HG02840 (cell line): ENCODE measurements at regions not wholly inside any gene's neighbourhood (a gene's known extent, or its start where the extent isn't known, plus 50 kb on each side); places are given as distances from the start of the nearest gene placed in this dataset.

Experiments
- ATAC-seq: cut with Tn5 transposase; IDR thresholded peaks from one replicate; pipeline ENCODE4 v1.9.1; 2021; ENCODE audit warnings: mild to moderate bottlenecking, moderate library complexity, moderate number of reproducible peaks; ENCODE audit not compliant: unreplicated experiment, low FRiP score

DNA sequence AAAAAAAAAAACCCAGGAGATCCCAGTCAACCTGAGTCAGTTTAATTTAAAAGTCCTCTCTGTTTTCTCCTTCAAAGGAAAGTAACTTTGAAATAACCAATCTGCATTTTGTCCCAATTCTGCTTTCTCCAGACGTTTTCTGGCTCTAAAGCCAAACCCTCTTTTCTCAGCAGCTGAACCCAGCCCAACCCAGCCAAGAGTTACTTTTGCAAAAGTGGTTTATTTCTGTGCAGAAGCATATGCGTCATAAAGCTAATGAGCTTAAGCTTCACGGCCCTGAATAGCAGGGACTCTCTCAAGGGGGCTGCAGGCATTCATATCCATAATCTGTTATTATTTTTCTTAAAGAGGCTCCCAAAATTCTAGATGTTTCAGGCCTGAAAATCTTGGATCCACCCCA, 176.6 kb downstream of the GALC start:
- no peak for ATAC-seq

DNA sequence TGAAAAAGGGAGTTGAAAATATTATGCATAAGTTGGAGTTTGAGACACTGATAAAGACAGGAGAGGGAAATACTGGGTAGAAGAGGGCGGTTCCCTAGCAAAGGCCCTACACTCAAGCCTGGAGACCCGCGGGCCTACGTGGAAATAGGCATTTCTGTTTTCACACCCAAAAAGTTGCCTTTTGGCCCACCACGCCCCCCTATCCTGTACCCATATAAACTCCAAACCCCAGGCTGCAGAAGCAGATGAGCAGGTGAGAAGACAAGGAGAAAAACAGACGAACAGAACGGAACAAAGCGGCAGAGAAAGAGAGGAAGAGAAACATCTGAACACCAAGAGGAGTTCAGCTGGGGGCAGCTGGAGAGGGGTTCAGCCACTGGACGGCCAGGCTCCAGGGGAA, 177.9 kb downstream of the GALC start:
- no peak for ATAC-seq

DNA sequence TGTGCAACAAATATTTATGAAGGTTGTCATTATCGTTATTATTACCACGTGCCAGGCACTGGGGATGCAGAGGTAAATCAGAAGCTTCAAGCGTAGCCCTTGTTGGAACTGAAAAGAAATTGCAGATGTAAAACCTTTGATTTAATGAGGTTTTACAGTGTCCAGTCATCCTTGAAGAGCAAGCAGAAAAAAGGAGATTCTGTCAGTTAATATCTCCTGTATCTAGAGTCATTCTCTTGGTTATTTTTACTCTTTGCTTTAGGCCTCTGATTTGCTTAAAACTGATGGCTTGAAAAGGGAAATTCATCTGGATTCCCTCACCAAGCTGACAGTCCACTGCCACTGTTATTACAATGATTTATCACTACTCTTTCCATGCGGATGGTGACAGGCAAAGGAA, 179.3 kb downstream of the GALC start:
- ATAC-seq, result no peak

DNA sequence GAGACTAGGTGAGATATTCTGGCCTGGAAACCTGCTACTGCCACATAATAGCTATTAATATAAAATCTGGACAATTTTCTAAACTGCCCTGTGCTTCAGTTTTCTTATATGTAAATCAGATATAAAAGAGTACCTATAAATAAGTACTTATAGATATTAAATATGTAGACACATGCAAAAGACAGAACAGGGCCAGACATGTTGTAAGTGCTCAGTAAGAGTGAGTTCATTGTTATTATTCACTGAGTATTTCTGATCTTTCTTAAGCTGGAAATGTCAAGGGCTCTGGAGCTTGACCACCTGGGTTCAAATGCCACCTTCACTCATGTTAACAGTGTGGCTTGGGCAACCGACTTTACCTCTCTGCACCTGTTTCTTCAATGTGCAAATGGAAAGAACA, 179.8 kb downstream of the GALC start:
- ATAC-seq, result no peak

DNA sequence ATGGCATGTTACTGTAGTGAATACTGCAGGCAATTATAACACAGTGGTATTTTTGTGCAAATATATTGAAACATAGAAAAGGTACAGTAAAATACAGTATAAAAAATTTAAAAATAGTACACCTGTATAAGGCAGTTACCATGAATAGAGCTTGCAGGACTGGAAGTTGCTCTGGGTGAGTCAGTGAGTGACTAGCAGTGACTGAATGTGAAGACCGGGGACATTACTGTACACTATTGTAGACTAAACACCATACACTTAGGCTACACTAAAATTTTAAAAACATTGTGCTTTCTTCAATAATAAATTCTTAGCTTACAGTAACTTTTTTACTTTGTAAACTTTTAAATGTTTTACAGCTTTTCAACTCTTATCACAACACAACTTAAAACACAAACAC, 181.7 kb downstream of the GALC start:
- ATAC-seq, result no peak

DNA sequence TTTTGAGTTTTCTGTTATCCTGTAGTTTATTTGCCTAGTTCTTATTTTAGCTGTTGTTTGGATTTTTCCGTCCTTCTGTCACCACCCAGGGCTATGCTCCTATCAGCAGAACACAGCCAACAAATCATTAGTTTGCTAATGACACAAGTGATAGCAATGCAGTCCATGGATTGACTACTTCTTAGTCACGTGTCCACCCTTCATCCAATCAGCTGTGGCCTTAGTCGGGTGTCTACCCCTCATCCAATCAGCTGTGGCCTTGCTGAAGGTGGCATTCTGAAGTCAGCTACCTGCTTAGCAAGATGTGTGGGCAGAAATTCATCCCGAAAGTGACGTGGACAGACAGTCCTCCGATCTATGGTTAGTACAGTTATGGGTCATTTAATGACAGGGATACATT, 182.3 kb downstream of the GALC start:
- no peak for ATAC-seq

DNA sequence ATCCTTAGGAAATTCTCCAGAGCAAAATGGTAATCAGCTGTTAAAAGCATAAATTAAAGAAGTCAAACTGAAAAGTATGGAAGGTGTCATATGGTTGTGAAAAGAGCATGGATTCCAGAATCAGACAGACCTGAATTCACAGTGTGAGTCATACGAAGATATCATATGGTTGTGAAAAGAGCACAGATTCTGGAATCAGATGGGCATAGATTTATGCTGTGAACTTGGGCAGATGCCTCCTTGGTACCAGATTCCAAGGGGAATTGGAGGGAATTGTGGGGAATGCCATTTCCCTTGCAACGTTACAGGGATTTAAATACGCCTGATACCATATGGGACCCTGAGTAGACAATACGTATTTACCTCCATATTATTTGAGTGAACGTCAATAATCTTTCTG, 183.7 kb downstream of the GALC start:
- ATAC-seq, result no peak

DNA sequence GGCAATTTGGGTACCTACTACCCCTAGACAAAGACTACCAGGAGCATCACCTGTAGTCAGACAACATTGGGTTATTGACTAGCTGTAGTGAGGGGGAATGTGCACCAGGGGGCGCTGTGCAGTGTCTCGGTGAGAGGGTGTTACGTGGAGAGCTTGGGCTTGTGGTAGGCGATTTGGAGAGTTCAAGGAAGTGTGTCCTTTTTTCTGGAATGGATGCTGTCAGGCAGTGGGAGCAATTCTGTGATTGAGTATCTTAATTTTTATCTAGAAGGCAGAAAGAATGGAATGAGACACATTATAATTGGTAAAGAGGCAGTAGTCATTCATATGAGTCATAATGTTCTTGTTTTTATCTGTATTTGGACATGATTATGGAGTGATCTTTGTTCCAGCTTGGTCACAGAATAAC, 187.7 kb downstream of the GALC start:
- no peak for ATAC-seq

DNA sequence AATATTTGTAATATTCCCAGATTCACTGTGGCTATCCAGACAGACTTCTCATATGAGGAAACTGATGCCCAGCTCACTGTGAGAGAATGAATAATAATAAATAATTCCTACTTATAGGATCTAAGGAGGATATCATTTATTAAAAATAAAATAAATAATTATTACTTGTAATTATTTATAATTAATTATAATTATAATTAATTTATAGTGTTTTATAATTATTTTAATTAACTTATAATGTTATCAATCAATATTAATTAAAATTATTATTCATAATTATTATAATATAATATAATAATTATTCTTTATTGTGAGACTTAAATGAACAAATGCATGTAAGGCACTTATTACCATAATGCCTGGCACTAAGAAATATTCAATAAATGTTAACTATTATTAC, 192.8 kb downstream of the GALC start:
- no peak for ATAC-seq

DNA sequence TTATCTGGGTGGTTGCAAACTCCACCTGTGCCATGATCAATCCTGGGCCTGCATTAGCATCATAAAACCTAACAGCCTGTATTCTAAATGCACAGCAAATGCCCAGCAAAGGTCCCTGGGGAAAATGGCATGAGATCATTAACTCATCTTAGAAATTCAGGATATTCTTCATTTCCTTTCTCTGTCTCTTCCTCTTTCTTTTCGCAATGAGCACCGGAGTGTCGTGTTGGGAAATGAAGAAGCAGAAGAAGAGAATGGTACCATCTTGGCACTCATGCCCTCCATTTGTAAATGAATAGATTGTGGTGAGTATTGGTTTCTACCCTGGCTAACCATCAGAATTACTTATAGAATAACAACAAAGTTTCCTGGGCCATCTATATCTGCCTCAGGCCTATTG, 193.6 kb downstream of the GALC start:
- no peak for ATAC-seq

DNA sequence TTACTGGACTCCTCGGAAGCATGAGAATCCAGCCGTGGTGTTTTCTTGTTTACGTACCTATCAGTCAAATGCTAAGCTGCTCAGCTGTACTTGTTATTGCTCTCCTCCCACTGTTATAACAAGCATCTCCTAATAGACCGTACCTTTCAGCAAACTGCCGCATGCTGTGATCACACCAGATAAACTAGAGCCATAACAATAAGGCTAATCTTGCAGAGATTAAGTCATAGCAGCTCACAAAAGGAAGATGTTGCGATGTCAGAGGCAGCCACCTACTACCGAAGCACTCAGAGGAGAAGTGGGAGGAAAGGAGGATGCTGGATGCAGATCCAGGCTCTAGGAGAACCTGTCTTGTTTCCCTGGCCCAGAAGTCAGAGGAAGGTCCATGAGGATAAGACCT, 196.0 kb downstream of the GALC start:
- no peak for ATAC-seq

DNA sequence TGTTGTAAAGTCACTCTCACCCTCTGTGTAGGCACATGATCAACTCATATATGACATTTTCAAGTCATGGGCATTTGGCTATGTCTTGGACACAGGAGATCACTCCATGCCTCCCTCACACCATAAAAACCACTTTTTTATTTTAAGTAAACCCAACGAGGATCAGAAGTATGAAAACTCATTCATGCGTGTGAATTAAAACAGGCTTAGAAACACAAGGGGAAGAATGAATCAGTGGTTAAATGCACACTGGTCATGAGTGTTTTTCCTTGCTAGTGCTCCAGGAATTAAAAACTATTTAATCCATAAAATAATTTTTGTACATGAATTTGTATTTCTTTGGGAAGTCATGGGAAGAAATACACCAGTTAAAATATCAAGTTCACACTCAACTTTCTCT, 198.4 kb downstream of the GALC start:
- ATAC-seq, result no peak

DNA sequence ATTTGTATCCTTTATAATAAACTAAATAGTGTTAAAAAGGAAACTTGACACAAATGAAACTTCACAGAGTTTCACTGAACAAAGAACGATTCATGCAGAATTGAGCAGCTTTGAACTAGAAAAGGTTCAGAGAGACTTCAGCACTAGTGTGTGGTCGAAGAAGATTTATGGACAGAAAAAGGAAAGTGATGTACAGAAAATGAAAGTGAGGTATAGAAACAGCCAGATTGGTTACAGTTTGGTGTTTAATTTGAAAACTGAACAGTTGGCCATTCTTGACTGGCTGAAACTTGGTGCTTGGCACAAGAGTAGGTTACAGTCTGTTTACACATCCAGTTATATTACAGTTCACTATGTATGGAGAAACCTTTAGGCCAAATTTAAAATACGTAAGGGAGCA, 207.1 kb downstream of the GALC start:
- no peak for ATAC-seq

DNA sequence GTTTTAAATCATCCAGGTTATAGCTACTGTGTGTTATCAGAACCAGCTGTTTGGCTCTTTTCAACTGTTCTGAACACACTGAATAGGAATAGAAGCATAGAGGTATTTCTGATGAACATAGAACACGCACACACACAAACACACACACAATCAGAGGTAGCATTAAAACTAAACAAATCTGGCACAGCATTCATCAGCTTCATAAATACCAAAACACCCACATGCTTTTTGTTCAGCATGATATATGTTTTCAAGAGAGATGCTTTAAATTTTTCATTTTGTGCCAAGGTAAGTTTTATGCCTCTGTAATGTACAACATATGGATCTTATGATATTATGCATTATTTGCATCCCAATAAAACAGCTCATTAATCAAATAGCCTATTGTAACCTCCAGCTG, 208.6 kb downstream of the GALC start:
- no peak for ATAC-seq

DNA sequence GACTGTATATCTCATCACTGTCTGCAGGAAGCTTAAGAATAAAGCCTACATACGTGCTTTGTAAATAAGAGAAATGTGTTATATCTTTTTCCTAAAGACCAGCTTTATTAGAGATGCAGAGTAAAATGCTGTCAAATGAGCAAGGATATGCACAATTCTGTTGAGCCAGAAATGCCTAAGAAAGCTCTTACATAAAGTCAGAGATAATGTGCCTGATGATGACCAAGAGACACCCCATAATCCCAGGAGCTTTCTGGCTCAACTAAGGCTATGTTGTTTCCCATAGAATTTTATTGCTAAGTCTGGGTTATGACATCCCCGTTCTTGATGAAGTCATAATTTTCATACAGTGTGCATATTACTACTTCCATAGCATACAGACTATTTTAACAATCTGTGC, 209.9 kb downstream of the GALC start:
- no peak for ATAC-seq

DNA sequence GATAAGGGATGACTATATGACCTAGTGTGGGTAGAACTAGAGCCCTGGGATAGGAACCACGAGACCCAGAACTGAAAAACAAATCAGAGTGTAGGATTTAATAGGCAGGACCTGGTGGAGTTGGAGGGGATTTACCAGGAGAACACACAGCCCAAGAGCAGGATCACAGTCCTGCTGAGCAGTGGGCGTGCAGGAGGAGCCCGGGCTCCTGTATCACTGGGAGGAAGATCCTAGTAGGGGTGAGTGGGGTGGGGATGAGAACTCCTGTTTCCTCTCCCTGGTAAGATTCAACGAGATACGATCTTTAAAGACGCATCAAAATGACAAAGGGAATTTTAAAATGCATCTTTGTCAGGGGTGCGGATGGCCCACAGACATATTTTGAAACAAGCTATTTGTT, 220.1 kb downstream of the GALC start:
- ATAC-seq, result no peak

DNA sequence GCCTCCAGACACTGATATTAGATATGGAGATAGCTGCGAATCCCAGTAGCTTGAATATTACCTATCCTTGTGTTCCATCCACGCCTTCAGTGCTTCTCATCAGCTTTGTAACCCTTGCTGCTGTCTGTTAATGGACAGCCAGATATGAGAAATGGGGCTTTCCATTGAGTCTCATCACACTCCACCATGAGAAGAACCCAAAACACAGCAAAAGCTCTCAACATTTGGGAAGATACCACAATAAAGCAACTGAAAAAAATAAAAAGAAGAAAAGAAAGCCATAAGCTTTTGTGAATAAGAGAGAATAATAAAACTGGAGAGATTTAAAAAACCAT, 225.4 kb downstream of the GALC start:
- peak; percentile 84 for ATAC-seq

DNA sequence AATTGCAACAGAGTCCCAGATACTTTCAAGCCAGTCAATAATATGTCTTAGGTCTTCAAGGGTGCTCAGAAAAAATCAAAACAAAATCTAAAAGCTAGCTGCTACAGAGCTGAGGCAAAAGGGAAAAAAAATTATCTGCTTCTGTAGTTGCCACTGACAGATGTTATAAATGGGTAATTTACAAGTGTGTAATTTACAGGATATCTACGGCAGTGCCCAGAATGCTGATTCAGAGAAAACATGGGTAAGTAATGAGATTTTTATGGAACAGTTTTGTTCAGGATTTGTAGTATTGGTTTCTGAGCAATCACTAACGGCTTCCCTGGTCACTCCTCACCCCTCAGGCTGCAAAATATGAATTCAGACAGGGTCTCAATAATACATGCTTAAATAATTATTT, 234.1 kb downstream of the GALC start:
- no peak for ATAC-seq

DNA sequence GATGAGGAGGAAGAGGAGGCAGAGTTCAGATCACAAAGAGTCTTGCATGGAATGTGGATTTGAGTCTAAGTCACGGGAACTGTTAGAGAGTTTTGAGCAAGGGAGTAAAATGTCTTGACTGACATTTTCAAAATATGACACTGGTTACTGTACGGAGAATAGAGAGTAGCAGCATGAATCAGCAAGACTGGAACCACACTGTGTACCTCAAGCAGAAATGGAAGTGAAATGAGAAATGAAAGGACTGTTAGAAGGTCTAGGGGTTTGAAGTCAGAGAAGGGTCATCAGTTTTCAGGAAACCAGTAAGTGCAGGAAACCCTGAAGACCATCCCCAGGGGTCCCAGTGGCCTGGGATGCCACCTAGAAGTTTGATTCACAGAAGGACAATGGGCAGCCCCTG, 236.3 kb downstream of the GALC start:
- ATAC-seq, result no peak

DNA sequence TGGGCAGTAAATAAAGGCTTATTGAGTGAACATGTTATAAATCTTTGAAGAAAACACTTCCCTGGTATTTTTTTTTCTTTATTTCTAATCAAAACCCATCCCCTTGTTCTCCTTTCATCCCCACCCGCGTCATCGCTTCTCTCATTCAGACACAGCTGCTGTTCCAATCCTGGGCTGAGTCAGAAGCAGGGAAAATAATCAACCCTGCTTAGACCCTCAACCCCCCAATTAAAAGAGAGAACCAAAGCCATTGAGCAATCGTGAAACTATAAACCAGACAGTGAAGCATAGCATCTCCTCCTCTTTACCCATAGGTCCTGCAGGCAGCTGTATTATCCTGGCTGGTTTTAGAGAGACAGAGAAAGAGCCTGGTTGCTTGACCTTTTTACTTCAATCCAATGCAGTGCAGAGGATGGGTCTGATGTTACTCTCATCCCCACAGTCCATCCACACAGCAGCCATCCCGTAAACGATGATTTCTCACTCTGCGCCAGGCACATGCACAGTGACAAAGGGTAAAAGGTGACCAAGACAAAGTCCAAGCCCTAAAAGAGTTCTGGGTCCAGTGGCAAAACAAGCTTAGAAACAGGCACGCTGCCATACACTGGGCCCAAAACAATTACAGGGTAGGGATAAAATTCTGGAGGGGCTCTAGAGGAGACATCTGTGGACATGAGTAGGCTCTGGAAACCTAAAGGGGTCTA, 238.3 kb downstream of the GALC start:
- no peak for ATAC-seq

DNA sequence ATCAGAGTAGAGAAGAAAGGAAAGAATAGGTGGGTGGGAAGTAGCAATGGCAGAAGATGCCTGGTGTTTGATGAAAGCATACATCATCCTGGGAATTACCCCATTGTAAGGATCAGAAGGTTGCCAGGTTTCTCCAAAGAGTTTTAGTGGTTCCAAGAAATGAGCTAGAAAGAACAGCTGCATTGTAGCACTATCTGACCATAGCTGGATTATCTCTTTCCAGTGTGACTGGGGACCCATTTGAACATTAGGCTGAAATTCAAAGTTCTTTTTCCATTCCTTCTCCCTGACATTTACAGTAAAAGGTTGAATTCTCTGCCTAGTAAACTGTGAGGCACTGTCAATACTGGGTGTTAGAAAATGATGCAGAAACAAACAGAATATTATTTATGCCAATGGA, 244.4 kb downstream of the GALC start:
- ATAC-seq, result no peak

DNA sequence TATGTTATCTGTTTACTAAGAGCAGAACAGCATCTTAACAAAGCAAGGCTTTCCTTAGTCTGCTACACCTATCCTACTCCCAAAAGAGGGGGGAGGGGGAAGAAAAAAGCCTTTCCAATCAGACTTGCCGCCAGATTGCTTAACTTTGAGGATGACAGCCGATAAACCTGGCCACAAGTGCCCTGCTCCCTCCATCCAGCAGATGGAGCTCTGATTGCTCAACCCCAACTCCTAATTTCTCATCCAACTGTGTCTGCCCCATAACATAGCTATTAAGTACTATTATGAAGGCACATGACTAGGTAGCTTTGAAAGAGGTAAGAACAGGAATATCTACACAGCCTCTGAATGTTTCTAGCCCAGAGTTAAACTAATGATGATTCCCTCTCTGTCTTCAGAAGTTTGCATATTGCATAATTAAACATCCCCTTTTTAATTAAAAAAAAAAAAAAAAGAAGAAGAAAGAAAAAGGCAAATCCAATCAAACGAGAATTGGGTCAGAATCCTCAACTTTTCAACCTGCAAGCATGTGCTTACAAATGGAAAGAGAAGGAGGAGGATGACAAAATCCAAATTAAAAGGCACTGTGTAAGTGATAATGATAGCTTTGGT, 247.4 kb downstream of the GALC start:
- no peak for ATAC-seq
